HG02973 (cell line): ENCODE measurements at regions not wholly inside any gene's neighbourhood (a gene's known extent, or its start where the extent isn't known, plus 50 kb on each side); places are given as distances from the start of the nearest gene placed in this dataset.

Source experiments
- ATAC-seq: cut with Tn5 transposase; IDR thresholded peaks from one replicate; pipeline ENCODE4 v1.9.1; 2021; ENCODE audit warnings: moderate library complexity; ENCODE audit not compliant: unreplicated experiment

DNA sequence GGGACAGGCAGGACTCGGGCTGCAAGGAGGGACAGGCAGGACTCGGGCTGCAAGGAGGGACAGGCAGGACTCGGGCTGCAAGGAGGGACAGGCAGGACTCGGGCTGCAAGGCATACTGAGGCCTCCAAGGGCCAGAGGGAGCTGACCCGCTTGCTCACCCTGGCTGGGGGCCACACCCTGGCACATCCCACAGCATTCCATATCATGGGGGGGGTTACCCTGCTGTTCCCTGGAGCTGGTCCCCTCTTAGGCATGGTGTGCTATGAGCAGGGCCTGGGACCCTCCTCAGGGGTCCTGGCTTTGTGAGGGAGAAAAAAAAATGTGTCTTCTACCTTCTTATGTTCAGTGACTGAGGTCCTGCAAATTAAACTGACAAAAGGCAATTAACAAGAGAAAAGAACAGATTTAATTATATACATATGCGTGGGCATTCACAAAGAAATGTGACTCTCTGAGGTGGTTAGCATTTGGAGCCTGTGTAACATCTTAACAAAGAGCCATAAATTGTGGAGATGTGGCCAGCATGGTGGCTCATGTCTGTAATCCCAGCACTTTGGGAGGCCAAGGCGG lies 97.6 kb upstream of the ALDH1A3 start:
- ATAC-seq, result no peak

GRCh38 chr15:100783291-100783690 lies 96.3 kb upstream of the ALDH1A3 start:
- no peak for ATAC-seq

DNA sequence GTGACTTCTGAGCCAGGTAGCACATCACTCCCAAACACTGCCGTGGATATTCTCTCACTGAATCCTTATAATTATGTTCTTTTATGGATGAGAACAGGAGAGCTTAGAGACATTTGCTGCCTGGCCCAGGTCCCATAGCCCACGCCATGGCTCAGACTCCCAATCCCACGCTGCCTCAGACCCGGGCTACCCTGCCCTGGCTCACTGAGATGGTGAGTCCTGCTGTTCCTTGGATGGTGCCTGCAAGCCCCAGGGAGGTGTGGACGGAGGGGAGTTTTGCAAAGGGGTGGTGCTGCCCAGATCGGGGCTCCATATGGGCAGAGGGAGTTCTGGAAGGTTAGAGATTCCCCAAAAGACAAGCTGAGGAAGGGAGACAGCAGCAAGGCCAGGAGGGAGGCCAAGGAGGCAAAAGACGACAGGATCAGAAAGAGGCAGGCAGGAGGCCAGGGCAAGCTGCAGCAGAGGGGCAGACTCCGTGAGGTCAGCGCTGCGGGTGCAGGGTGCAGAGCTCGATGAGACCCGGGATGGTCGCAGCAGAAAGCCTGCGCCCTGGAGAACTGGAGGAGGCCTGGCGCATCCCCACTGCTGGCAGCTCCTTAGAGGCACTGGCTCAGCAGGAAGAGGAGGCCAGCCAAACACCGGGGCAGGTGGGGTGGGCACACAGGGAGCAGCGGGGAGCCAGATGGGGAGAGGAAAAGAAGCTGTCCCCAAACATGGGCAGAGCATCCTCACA lies 95.7 kb upstream of the ALDH1A3 start:
- no peak for ATAC-seq

- ATAC-seq, result no peak
Measured at GRCh38 chr15:100784493-100785180, 95.0 kb upstream of the ALDH1A3 start.

GRCh38 chr15:100785181-100786138 lies 94.2 kb upstream of the ALDH1A3 start:
- no peak for ATAC-seq

DNA sequence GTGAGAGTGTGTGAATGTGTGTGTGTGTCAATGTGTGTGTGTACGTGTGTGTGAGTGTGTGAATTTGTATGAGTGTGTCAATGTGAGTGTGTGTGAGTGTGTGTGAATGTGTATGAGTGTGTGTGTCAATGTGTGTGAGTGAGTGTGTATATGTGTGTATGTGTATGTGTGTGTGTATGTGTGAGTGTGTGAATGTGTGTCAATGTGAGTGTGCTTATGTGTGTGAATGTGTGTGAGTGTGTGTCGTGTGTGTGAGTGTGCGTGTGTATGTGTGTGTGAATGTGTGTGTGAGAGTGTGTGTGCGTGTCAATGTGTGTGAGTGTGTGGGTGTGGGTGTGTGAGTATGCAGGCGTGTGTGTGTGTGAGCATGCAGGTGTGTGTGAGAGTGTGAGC lies 93.5 kb upstream of the ALDH1A3 start:
- ATAC-seq, result no peak

- no peak for ATAC-seq
Measured at GRCh38 chr15:100786901-100787566, 92.6 kb upstream of the ALDH1A3 start.

- ATAC-seq, result no peak
Measured at GRCh38 chr15:100787567-100788417, 91.8 kb upstream of the ALDH1A3 start.

- no peak for ATAC-seq
Measured at GRCh38 chr15:100788418-100789105, 91.1 kb upstream of the ALDH1A3 start.

DNA sequence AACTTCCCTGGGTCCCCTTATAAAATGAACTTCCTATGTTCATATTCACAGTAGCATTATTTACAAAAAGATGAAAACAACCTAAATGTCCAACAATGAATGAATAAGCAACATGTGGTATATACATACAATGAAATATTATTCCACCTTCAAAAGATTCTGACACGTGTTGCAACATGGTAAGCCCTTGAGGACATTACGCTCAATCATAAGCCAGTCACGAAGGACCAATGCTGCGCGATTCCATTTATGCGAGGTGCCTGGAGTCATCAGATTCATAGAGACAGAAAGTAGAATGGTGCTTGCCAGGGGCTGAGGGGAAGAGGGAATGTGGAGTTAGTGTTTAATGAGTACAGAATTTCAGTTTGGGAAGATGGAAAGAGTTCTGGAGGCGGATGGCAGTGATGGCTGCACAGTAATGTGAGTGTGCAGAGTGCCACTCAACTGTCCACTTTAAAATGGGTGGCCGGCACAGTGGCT lies 88.8 kb upstream of the ALDH1A3 start:
- ATAC-seq, result no peak

DNA sequence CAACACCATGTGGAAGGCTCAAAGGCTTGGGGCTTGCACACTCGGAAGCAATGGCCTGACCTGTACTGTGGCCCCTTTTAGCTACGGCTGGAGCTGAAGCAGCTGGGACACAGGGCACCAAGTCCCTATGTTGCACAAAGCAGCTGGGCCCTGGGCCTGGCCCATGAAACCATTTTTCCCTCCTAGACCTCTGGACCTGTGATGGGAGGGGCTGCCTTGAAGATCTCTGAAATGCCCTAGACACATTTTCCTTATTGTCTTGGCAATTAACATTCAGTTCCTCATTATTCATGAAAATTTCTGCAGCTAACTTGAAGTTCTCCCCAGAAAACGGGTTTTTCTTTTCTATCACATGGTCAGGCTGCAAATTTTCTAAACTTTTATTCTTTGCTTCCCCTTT lies 85.6 kb upstream of the ALDH1A3 start:
- no peak for ATAC-seq

DNA sequence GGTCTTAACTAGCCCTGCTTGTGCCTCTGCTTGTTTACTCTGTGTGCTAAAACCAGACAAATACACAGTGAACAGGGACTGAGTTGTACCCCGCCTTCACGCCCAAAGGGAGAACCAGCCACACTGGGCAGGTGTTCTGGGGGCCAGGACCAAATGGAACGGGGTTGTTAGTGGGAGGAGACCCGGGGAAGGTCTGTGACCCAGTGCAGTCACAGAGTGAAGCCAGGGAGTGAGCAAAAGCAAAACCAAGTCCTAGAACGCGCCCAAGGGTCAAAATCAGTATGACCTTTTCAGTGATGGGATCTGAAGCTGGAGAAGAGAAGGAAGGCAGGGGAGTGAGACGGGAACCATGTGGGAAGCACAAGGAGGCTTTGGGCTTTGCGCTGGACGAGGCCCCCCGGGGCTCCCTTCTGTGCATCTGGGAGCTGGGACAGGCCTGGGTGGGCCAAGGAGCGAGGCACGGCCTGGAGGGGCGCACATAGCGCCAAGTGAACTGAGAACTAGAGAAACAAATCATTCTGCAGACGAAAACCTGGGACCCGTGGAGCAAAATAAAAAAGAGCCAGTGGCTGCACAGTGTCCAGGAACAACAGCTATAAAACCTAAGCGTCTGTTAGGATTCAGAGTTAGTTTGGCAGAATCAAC lies 78.3 kb upstream of the ALDH1A3 start:
- no peak for ATAC-seq

DNA sequence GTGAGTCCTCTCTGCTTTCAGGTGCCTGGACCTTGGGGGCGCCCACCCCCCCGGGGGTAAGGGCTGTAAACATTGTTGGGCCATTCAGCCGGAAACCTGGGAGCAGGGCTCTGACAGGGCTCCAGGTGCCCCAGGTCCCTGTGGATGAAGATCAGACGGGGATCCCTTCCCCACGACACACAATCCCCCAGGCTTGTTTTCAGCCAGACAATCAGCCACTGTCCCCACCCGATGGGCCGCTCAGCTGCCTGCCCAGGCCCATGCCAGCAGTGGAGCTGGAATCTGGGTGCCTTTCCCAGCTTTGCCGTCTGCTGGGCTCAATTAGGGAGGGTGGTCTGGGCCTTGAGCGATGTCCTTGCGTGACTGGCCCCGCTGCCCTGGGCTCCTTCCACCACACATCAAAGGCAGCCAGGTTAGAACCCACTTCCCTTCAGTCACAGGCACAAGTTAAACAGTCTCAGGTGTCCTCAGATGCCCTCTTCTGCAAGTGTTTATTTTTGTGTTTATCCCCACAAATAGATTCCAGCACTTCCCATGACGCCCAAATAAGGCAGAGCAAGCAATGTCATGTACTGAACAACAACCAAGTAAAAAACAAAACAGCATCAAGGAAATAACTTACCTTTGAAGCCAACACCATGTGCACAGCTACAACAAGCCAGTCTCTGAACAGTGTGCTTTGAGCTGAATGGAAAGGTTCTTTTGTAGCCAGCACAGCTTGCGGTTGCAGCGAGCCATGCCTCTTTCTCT lies 77.0 kb upstream of the ALDH1A3 start:
- no peak for ATAC-seq

GRCh38 chr15:100803171-100803440 lies 76.5 kb upstream of the ALDH1A3 start:
- no peak for ATAC-seq

DNA sequence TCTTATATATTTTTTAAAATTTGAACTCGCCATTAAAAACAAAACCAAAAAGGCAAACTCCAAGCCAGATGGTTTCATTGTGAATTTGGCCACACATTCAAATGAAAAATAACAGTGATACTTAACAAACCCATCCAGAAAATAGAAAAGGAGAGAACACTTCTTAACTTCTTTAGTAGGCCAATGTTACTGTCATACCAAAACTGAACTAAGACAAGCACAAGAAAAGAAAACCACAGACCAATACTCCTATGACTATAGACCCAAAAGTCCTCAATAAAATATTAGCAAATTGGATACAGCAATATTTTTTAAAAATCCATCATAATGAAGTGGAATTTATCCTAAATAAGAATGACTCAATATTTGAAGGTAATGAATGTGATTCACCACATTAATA lies 73.5 kb upstream of the ALDH1A3 start:
- ATAC-seq, result no peak

DNA sequence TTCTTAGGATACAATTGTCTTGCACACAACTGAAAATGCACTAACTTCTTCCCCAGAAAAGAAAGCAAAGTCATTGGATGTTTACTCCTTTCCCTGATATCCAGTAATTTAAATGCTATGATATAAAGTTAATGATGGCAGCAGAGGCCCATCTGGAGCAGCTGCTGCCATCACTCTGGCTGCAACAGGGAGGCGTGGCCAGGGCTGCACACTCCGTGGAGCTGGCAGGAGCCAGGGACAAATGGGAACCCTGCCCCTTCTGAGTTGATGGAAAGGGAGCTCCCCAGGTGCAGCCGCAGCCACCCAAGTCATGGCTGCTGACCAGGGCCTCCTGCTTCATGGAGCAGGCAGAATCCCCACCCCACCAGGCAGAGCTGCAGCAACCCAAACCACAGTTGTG lies 72.6 kb upstream of the ALDH1A3 start:
- no peak for ATAC-seq

DNA sequence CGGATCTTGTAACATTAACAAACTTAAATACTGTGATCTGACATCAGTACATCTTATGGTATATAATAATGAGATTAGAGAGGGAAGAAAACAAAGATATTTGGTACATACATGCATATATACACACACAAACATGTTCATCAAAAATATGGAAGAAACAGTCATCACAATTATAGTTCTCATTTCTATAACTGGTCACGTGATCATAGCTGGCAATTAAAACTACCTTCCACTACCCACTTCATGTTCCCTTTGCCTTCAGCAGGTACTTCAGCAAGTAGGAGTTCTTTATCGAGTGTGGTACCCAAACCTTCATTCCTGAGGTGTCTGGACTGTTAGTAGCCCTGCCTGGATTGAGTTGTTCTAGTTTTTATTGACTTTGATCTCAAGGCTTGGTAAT lies 70.9 kb upstream of the ALDH1A3 start:
- no peak for ATAC-seq

DNA sequence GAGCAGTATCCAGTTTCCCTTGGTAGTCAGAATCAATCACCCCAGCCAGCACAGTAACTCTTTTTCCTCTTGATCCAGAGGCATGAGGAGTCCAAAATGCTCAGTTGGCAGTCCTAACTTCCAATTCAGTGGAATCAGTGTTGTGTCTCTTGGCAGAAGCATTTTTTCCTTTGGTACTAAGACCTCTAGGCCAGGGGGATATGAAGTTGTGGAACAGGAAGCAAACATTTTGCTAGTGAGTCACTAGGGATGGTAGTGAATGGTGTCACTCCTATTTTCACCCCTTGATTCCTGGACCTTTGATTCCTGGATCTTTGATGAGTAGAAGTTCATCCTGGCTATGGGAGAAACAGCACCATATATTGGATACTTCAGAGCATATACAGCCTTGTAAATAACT lies 70.5 kb upstream of the ALDH1A3 start:
- no peak for ATAC-seq
